Superior temporal gyrus (tissue), 1 donor: ENCODE measurements at regions not wholly inside any gene's neighbourhood (a gene's known extent, or its start where the extent isn't known, plus 50 kb on each side); places are given as distances from the start of the nearest gene placed in this dataset.

Experiments
- DNase-seq: peaks from one replicate; pipeline ENCODE4 v3.0.0-alpha.2; 2016; ENCODE audit errors: extremely low spot score

- DNase-seq, result no peak
Observed at GRCh38 chr7:17019106-17019505, 137.3 kb upstream of the AGR3 start.

GRCh38 chr7:17020250-17020649 lies 138.5 kb upstream of the AGR3 start:
- DNase-seq, result no peak

- no peak for DNase-seq
Observed at GRCh38 chr7:17021205-17021604, 139.4 kb upstream of the AGR3 start.

- DNase-seq, result no peak
Observed at GRCh38 chr7:17022920-17023319, 141.1 kb upstream of the AGR3 start.

- no peak for DNase-seq
Observed at GRCh38 chr7:17026269-17026668, 144.5 kb upstream of the AGR3 start.

GRCh38 chr7:17027143-17027788 lies 145.5 kb upstream of the AGR3 start:
- peak; percentile 49 for DNase-seq

- no peak for DNase-seq
Observed at GRCh38 chr7:17027789-17028152, 146.0 kb upstream of the AGR3 start.

- DNase-seq, result no peak
Observed at GRCh38 chr7:17029150-17029549, 147.4 kb upstream of the AGR3 start.

- DNase-seq, result no peak
Observed at GRCh38 chr7:17030559-17030958, 148.8 kb upstream of the AGR3 start.

GRCh38 chr7:17031906-17032551 lies 150.2 kb upstream of the AGR3 start:
- no peak for DNase-seq

GRCh38 chr7:17033245-17033644 lies 151.5 kb upstream of the AGR3 start:
- no peak for DNase-seq

GRCh38 chr7:17036584-17036983 lies 154.8 kb upstream of the AGR3 start:
- DNase-seq, result no peak

- no peak for DNase-seq
Observed at GRCh38 chr7:17037356-17037755, 155.6 kb upstream of the AGR3 start.

GRCh38 chr7:17038160-17038782 lies 156.5 kb upstream of the AGR3 start:
- no peak for DNase-seq

- DNase-seq, result no peak
Observed at GRCh38 chr7:17038783-17039170, 157.0 kb upstream of the AGR3 start.

GRCh38 chr7:17039372-17039771 lies 157.6 kb upstream of the AGR3 start:
- no peak for DNase-seq

- DNase-seq, result no peak
Observed at GRCh38 chr7:17040716-17041115, 158.9 kb upstream of the AGR3 start.

GRCh38 chr7:17041324-17041723 lies 159.5 kb upstream of the AGR3 start:
- DNase-seq, result peak; percentile 50

GRCh38 chr7:17042211-17042610 lies 160.4 kb upstream of the AGR3 start:
- no peak for DNase-seq

- peak; percentile 39 for DNase-seq
Observed at GRCh38 chr7:17043012-17043877, 161.5 kb upstream of the AGR3 start.

GRCh38 chr7:17044396-17044795 lies 162.6 kb upstream of the AGR3 start:
- no peak for DNase-seq

- DNase-seq, result no peak
Observed at GRCh38 chr7:17044861-17045260, 163.1 kb upstream of the AGR3 start.
